Vagina (tissue), 2 donors: ENCODE measurements at regions not wholly inside any gene's neighbourhood (a gene's known extent, or its start where the extent isn't known, plus 50 kb on each side); places are given as distances from the start of the nearest gene placed in this dataset.
"Not testable (repeated sequence)": the region's sequence is repeated elsewhere in the genome, so short reads cannot be mapped to it uniquely, and the experiment has no call there.

ENCODE experiments used
- DNase-seq, 2 donors: peaks; one replicate each; pipeline ENCODE4 v3.0.0-alpha.2; 2017; ENCODE audit errors: extremely low spot score in 2 of 2
- H3K27ac ChIP-seq: fragments of 200-600 bp; sonication (generic); one replicate; pipeline ENCODE4 v1.5.1; 2019
- H3K27me3 ChIP-seq: fragments of 200-600 bp; sonication (generic); one replicate; pipeline ENCODE4 v1.5.1; 2019
- H3K36me3 ChIP-seq, 2 donors: fragments of 200-600 bp; sonication (generic); one replicate each; pipeline ENCODE4 v1.5.1; 2017 to 2019
- H3K4me1 ChIP-seq: fragments of 200-600 bp; sonication (generic); one replicate; pipeline ENCODE4 v1.5.1; 2019
- H3K4me3 ChIP-seq, 2 donors: fragments of 200-600 bp; sonication (generic); 1 replicate in 1 of 2; 2 replicates in 1 of 2; pipeline ENCODE4 v1.5.1; 2016 to 2019
- H3K9me3 ChIP-seq: fragments of 200-600 bp; sonication (generic); one replicate; pipeline ENCODE4 v1.5.1; 2019
- POLR2A ChIP-seq, 2 donors: fragments of 450-650 bp; IDR thresholded peaks; one replicate each; pipeline ENCODE4 v1.6.1; 2017; ENCODE audit warnings: antibody characterized with exemption in 2 of 2, mild to moderate bottlenecking in 2 of 2, moderate library complexity in 2 of 2
- POLR2AphosphoS5 ChIP-seq, 2 donors: sonication (generic); formaldehyde crosslinking; IDR thresholded peaks; one replicate each; pipeline ENCODE4 v1.9.0; 2017; ENCODE audit warnings: antibody characterized with exemption in 2 of 2, mild to moderate bottlenecking in 2 of 2, low read depth in 1 of 2; ENCODE audit not compliant: insufficient read depth in 1 of 2
- intact Hi-C: fragments of 100-400 bp; cut with DNase I; formaldehyde crosslinking; loops from one replicate; pipeline ENCODE4 v1.15.1; 2023
- TF ChIP-seq, protein P1 (sequence below), 3 experiments: fragments of 450-650 bp in 2 of 3; fragments of 200-600 bp in 1 of 3; sonication (generic) in 1 of 3; IDR thresholded peaks; one replicate each; pipeline ENCODE4 v1.5.1; 2017 to 2019; ENCODE audit warnings: antibody characterized with exemption in 3 of 3, mild to moderate bottlenecking in 2 of 3, moderate library complexity in 2 of 3

DNA sequence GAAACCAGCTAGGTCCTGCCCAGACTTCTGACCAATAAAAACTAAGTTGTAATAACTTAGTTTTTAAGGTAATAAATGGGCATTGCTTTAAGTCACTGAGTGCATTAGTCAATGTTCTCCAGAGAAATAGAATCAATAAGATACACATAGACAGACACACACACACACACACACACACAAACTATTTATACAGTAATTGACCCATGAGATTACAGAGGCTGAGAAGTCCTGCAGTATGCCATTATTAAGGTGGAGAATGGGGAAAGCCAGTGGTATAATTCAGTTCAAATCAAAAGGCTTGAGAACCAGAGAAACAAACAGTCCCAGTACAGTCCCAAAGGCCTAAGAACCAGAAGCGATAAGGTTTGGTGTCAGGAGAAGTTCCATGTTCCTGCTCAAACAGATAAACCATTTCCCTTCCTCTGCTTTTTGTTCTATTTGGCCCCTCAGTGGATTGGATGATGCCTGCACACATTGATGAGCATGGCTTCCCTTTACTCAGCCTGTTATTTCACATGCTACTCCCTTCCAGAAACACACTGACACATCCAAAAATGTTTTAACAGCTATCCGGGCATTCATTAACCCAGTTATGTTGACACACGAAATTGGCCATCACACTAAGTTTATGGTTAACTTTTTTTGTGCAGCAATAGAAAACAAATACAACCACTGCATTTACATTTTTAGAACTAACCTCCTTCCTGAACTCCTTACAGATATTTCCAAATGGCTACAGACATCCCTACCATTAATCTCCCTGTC is 828.2 kb upstream of the NCAM2 start:
- Histone ChIP-seq H3K4me3 (no peak overlapping the region), H3K27me3 (no peaks in the 10 kb centered on the region), H3K4me1 (no peaks in the 10 kb centered on the region), H3K36me3 (no peaks in the 10 kb centered on the region), H3K27ac (no peak overlapping the region), H3K9me3 (no peaks in the 10 kb centered on the region)
- TF ChIP-seq POLR2AphosphoS5 (IDR thresholded peaks at IDR 0.05; ENCODE audit: insufficient read depth in 1 of 2, low read depth in 1 of 2): no peak
- TF ChIP-seq, protein P1, sequence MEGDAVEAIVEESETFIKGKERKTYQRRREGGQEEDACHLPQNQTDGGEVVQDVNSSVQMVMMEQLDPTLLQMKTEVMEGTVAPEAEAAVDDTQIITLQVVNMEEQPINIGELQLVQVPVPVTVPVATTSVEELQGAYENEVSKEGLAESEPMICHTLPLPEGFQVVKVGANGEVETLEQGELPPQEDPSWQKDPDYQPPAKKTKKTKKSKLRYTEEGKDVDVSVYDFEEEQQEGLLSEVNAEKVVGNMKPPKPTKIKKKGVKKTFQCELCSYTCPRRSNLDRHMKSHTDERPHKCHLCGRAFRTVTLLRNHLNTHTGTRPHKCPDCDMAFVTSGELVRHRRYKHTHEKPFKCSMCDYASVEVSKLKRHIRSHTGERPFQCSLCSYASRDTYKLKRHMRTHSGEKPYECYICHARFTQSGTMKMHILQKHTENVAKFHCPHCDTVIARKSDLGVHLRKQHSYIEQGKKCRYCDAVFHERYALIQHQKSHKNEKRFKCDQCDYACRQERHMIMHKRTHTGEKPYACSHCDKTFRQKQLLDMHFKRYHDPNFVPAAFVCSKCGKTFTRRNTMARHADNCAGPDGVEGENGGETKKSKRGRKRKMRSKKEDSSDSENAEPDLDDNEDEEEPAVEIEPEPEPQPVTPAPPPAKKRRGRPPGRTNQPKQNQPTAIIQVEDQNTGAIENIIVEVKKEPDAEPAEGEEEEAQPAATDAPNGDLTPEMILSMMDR (IDR thresholded peaks at IDR 0.05): no peak
- no peak for TF ChIP-seq POLR2A (IDR thresholded peaks at IDR 0.05)
- intact Hi-C loops: no loop called here
- DNase-seq: no peak

- no peaks in the 10 kb centered on the region for H3K27me3 ChIP-seq
- no peaks in the 10 kb centered on the region for H3K9me3 ChIP-seq
- DNase-seq: no peak
- no peak overlapping the region for H3K27ac ChIP-seq
- TF ChIP-seq POLR2AphosphoS5 (IDR thresholded peaks at IDR 0.05; ENCODE audit: insufficient read depth in 1 of 2, low read depth in 1 of 2): no peak
- no peak for TF ChIP-seq POLR2A (IDR thresholded peaks at IDR 0.05)
- TF ChIP-seq, protein P1 (IDR thresholded peaks at IDR 0.05): no peak
- intact Hi-C loops: no loop called here
- no peak overlapping the region for H3K4me3 ChIP-seq
- no peaks in the 10 kb centered on the region for H3K4me1 ChIP-seq
- no peaks in the 10 kb centered on the region for H3K36me3 ChIP-seq
Measured at GRCh38 chr21:20186186-20186585, 812.0 kb upstream of the NCAM2 start.

GRCh38 chr21:20187028-20187427 is 811.2 kb upstream of the NCAM2 start:
- Histone ChIP-seq H3K4me3 (no peak overlapping the region), H3K27ac (no peak overlapping the region), H3K4me1 (no peaks in the 10 kb centered on the region), H3K36me3 (no peaks in the 10 kb centered on the region), H3K9me3 (no peaks in the 10 kb centered on the region), H3K27me3 (no peaks in the 10 kb centered on the region)
- DNase-seq: no peak
- intact Hi-C loops: no loop called here
- TF ChIP-seq POLR2A (IDR thresholded peaks at IDR 0.05) (no peak), POLR2AphosphoS5 (IDR thresholded peaks at IDR 0.05; ENCODE audit: insufficient read depth in 1 of 2, low read depth in 1 of 2) (no peak)
- TF ChIP-seq, protein P1 (IDR thresholded peaks at IDR 0.05): no peak

DNA sequence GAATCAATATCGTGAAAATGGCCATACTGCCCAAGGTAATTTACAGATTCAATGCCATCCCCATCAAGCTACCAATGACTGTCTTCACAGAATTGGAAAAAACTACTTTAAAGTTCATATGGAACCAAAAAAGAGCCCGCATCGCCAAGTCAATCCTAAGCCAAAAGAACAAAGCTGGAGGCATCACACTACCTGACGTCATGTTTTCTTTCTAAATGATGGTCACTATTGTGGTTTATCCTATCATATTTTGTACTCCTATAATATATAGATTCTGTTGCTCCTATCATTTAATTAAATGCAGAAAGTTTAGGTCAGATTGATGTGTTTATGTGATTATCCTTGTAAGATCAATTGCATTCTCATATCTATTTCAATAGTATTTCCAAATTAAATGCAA is 796.9 kb upstream of the NCAM2 start:
- H3K27ac ChIP-seq, H3K4me3 ChIP-seq, H3K36me3 ChIP-seq, DNase-seq, intact Hi-C loops, H3K27me3 ChIP-seq, H3K4me1 ChIP-seq, H3K9me3 ChIP-seq: not testable (repeated sequence)

DNA sequence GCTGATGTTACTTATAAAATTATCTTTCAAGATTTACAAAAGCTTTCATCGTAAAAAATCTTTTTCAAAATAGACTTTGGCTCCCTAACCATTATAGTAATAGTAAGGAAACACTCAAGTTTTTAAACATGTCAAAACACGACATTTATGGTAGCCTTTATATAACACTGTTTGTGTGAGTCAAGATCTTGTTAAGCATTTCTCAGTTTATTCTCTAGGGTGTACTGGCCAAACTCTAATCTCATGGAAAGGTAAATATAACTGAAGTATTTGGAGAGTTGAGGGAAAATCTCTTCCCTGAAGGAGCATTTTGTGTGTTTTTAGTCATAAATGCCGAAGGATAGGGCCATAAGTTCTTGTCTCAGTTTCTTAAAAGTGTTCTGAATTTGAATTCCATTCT is 790.9 kb upstream of the NCAM2 start:
- no peak overlapping the region for H3K27ac ChIP-seq
- intact Hi-C loops: no loop called here
- no peaks in the 10 kb centered on the region for H3K27me3 ChIP-seq

More for the DNA sequence above, 790.9 kb upstream of the NCAM2 start:
- Histone ChIP-seq H3K4me3 (no peak overlapping the region), H3K36me3 (no peaks in the 10 kb centered on the region), H3K9me3 (no peaks in the 10 kb centered on the region), H3K4me1 (no peaks in the 10 kb centered on the region)
- no peak for DNase-seq
- TF ChIP-seq POLR2A (IDR thresholded peaks at IDR 0.05) (no peak), POLR2AphosphoS5 (IDR thresholded peaks at IDR 0.05; ENCODE audit: insufficient read depth in 1 of 2, low read depth in 1 of 2) (no peak)
- TF ChIP-seq, protein P1 (IDR thresholded peaks at IDR 0.05): no peak
